ENCODE measurements at regions not wholly inside any gene's neighbourhood (a gene's known extent, or its start where the extent isn't known, plus 50 kb on each side); places are given as distances from the start of the nearest gene placed in this dataset.

DNA sequence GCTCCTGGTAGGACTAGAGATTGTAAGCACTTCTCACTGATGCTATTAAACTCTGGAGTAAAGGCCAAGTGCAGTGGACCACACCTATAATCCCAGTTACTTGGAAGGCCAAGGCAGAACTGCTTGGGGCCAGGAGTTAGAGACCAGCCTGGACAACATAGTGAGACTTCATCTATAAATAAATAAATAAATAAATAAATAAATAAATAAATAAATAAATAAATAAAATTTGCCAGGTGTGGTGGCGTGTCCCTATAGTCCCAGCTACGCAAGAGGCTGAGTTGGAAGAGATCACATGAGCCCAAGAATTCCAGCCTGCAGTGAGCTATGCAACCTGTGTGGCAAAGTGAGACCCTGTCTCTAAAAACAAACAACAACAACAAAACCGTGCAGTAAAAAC is 1475.7 kb downstream of the REEP3 start:
- TF ChIP-seq, protein P1, sequence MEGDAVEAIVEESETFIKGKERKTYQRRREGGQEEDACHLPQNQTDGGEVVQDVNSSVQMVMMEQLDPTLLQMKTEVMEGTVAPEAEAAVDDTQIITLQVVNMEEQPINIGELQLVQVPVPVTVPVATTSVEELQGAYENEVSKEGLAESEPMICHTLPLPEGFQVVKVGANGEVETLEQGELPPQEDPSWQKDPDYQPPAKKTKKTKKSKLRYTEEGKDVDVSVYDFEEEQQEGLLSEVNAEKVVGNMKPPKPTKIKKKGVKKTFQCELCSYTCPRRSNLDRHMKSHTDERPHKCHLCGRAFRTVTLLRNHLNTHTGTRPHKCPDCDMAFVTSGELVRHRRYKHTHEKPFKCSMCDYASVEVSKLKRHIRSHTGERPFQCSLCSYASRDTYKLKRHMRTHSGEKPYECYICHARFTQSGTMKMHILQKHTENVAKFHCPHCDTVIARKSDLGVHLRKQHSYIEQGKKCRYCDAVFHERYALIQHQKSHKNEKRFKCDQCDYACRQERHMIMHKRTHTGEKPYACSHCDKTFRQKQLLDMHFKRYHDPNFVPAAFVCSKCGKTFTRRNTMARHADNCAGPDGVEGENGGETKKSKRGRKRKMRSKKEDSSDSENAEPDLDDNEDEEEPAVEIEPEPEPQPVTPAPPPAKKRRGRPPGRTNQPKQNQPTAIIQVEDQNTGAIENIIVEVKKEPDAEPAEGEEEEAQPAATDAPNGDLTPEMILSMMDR (IDR thresholded peaks at IDR 0.05), result no peak
- no peak for TF ChIP-seq EP300 (IDR thresholded peaks at IDR 0.05)
- no peak for TF ChIP-seq POLR2A (IDR thresholded peaks at IDR 0.05)
